ENCODE measurements at regions not wholly inside any gene's neighbourhood (a gene's known extent, or its start where the extent isn't known, plus 50 kb on each side); places are given as distances from the start of the nearest gene placed in this dataset.

GRCh38 chr18:78540636-78541529, 438.7 kb upstream of the SALL3 start:
- no peaks in the 10 kb centered on the region for H3K36me3 ChIP-seq (ENCODE audit: control insufficient read depth, low read length)
- TF ChIP-seq EZH2phosphoT487 (IDR thresholded peaks at IDR 0.05; ENCODE audit: borderline replicate concordance, low read length) (no peak), CTCF (IDR thresholded peaks at IDR 0.05; ENCODE audit: low read depth, low read length, poor library complexity, severe bottlenecking) (no peak)
- H3K9me3 ChIP-seq (ENCODE audit: control insufficient read depth, insufficient read depth, low read length): no peaks in the 10 kb centered on the region
- no peaks in the 10 kb centered on the region for H3K27me3 ChIP-seq (ENCODE audit: control insufficient read depth, low read length)
- no peak overlapping the region for H3K4me2 ChIP-seq (ENCODE audit: low read length)
- no peaks in the 10 kb centered on the region for H3K79me2 ChIP-seq (ENCODE audit: control insufficient read depth, low read length)
- no peaks in the 10 kb centered on the region for H4K20me1 ChIP-seq (ENCODE audit: control insufficient read depth, insufficient read depth, low read depth, low read length)
- H3F3A ChIP-seq (ENCODE audit: control insufficient read depth, insufficient read depth): no peaks in the 10 kb centered on the region
- no peaks in the 10 kb centered on the region for H3K4me1 ChIP-seq (ENCODE audit: control insufficient read depth, low read length)
- H3K9me2 ChIP-seq (replicated peaks; ENCODE audit: control insufficient read depth, low read length): no peaks in the 10 kb centered on the region
- no peak overlapping the region for H3K4me3 ChIP-seq (ENCODE audit: low read length)
- no peak overlapping the region for H3K27ac ChIP-seq (ENCODE audit: low read depth, low read length)

- no peaks in the 10 kb centered on the region for H4K20me1 ChIP-seq (ENCODE audit: control insufficient read depth, insufficient read depth, low read depth, low read length)
- no peaks in the 10 kb centered on the region for H3K79me2 ChIP-seq (ENCODE audit: control insufficient read depth, low read length)
- TF ChIP-seq EZH2phosphoT487 (IDR thresholded peaks at IDR 0.05; ENCODE audit: borderline replicate concordance, low read length): no peak
- TF ChIP-seq CTCF (IDR thresholded peaks at IDR 0.05; ENCODE audit: low read depth, low read length, poor library complexity, severe bottlenecking): no peak
- H3K36me3 ChIP-seq (ENCODE audit: control insufficient read depth, low read length): no peaks in the 10 kb centered on the region
- H3K9me3 ChIP-seq (ENCODE audit: control insufficient read depth, insufficient read depth, low read length): no peaks in the 10 kb centered on the region
- no peak overlapping the region for H3K27ac ChIP-seq (ENCODE audit: low read depth, low read length)
- no peak overlapping the region for H3K4me3 ChIP-seq (ENCODE audit: low read length)
- no peaks in the 10 kb centered on the region for H3F3A ChIP-seq (ENCODE audit: control insufficient read depth, insufficient read depth)
- H3K9me2 ChIP-seq (replicated peaks; ENCODE audit: control insufficient read depth, low read length): no peaks in the 10 kb centered on the region
- no peak overlapping the region for H3K4me2 ChIP-seq (ENCODE audit: low read length)
- no peaks in the 10 kb centered on the region for H3K4me1 ChIP-seq (ENCODE audit: control insufficient read depth, low read length)
- no peaks in the 10 kb centered on the region for H3K27me3 ChIP-seq (ENCODE audit: control insufficient read depth, low read length)
These were observed 437.4 kb upstream of the SALL3 start for GRCh38 chr18:78542204-78542603.

GRCh38 chr18:78543201-78543725, 436.4 kb upstream of the SALL3 start:
- Histone ChIP-seq H3F3A (ENCODE audit: control insufficient read depth, insufficient read depth) (no peaks in the 10 kb centered on the region), H3K79me2 (ENCODE audit: control insufficient read depth, low read length) (no peaks in the 10 kb centered on the region), H3K4me2 (ENCODE audit: low read length) (no peak overlapping the region), H4K20me1 (ENCODE audit: control insufficient read depth, insufficient read depth, low read depth, low read length) (no peaks in the 10 kb centered on the region), H3K27ac (ENCODE audit: low read depth, low read length) (no peak overlapping the region), H3K36me3 (ENCODE audit: control insufficient read depth, low read length) (no peaks in the 10 kb centered on the region), H3K27me3 (ENCODE audit: control insufficient read depth, low read length) (no peaks in the 10 kb centered on the region), H3K4me3 (ENCODE audit: low read length) (no peak overlapping the region), H3K9me2 (replicated peaks; ENCODE audit: control insufficient read depth, low read length) (no peaks in the 10 kb centered on the region), H3K9me3 (ENCODE audit: control insufficient read depth, insufficient read depth, low read length) (peaks cover 5% of the 10 kb centered on the region; the same call in 1 of the 2 replicates), H3K4me1 (ENCODE audit: control insufficient read depth, low read length) (no peaks in the 10 kb centered on the region)
- TF ChIP-seq CTCF (IDR thresholded peaks at IDR 0.05; ENCODE audit: low read depth, low read length, poor library complexity, severe bottlenecking): no peak
- no peak for TF ChIP-seq EZH2phosphoT487 (IDR thresholded peaks at IDR 0.05; ENCODE audit: borderline replicate concordance, low read length)
